Activated B cell treated with CpG ODN at 0.5 μM for 24 hours (primary cell): ENCODE measurements at regions not wholly inside any gene's neighbourhood (a gene's known extent, or its start where the extent isn't known, plus 50 kb on each side); places are given as distances from the start of the nearest gene placed in this dataset.

ENCODE experiments used
- ATAC-seq: fragments of 200-7000 bp; cut with Tn5 transposase; one replicate; pipeline ENCODE4 v1.10.0; 2021; ENCODE audit warnings: low read depth, mild to moderate bottlenecking, moderate library complexity
- CTCF ChIA-PET: fragments of 350-600 bp; sonication (Branson Sonifier 250); formaldehyde crosslinking; loops from one replicate; lab custom pipeline; 2021; ENCODE audit warnings: antibody characterized with exemption; lab: Charles Lee
- POLR2A ChIA-PET: fragments of 350-600 bp; sonication (Branson Sonifier 250); formaldehyde crosslinking; loops from one replicate; lab custom pipeline; 2021; ENCODE audit warnings: antibody characterized with exemption; lab: Charles Lee
- DNase-seq: peaks from one replicate; pipeline ENCODE4 v3.0.0; 2022
- H3K27ac Mint-ChIP-seq: one replicate; pipeline ENCODE4 v1.8.0; 2020; ENCODE audit warnings: mixed read lengths
- H3K27me3 Mint-ChIP-seq: one replicate; pipeline ENCODE4 v1.8.0; 2021; ENCODE audit warnings: mixed read lengths
- H3K36me3 Mint-ChIP-seq: one replicate; pipeline ENCODE4 v1.8.0; 2021; ENCODE audit warnings: low read depth, mixed read lengths
- H3K4me1 Mint-ChIP-seq: one replicate; pipeline ENCODE4 v1.8.0; 2021; ENCODE audit warnings: mixed read lengths
- H3K4me3 Mint-ChIP-seq: one replicate; pipeline ENCODE4 v1.8.0; 2020; ENCODE audit warnings: mild to moderate bottlenecking, mixed read lengths
- H3K9me3 Mint-ChIP-seq: one replicate; pipeline ENCODE4 v1.8.0; 2020; ENCODE audit warnings: mixed read lengths
- intact Hi-C: fragments of 100-400 bp; cut with micrococcal nuclease; formaldehyde crosslinking; loops from one replicate; pipeline ENCODE4 v1.15.1; 2024
- TF ChIP-seq, protein P1 (sequence below): fragments of 200-600 bp; IDR thresholded peaks from one replicate; pipeline ENCODE4 v1.8.0; 2022; ENCODE audit warnings: antibody characterized with exemption, mild to moderate bottlenecking

GRCh38 chr4:153950100-153950979 lies 161.5 kb upstream of the SFRP2 start:
- H3K4me1 Mint-ChIP-seq: no peaks in the 10 kb centered on the region
- no peak for ATAC-seq
- no peak for DNase-seq
- H3K4me3 Mint-ChIP-seq: no peak overlapping the region
- POLR2A ChIA-PET: no interaction called here
- no peaks in the 10 kb centered on the region for H3K36me3 Mint-ChIP-seq
- TF ChIP-seq, protein P1, sequence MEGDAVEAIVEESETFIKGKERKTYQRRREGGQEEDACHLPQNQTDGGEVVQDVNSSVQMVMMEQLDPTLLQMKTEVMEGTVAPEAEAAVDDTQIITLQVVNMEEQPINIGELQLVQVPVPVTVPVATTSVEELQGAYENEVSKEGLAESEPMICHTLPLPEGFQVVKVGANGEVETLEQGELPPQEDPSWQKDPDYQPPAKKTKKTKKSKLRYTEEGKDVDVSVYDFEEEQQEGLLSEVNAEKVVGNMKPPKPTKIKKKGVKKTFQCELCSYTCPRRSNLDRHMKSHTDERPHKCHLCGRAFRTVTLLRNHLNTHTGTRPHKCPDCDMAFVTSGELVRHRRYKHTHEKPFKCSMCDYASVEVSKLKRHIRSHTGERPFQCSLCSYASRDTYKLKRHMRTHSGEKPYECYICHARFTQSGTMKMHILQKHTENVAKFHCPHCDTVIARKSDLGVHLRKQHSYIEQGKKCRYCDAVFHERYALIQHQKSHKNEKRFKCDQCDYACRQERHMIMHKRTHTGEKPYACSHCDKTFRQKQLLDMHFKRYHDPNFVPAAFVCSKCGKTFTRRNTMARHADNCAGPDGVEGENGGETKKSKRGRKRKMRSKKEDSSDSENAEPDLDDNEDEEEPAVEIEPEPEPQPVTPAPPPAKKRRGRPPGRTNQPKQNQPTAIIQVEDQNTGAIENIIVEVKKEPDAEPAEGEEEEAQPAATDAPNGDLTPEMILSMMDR: no peak
- no peak overlapping the region for H3K27ac Mint-ChIP-seq
- intact Hi-C loops: no loop called here
- H3K9me3 Mint-ChIP-seq: peaks cover 4% of the 10 kb centered on the region
- H3K27me3 Mint-ChIP-seq: peaks cover 7% of the 10 kb centered on the region
- CTCF ChIA-PET: no interaction called here

- Mint-ChIP-seq H3K4me3 (no peak overlapping the region), H3K9me3 (peaks cover 4% of the 10 kb centered on the region), H3K4me1 (no peaks in the 10 kb centered on the region), H3K27ac (no peak overlapping the region), H3K36me3 (no peaks in the 10 kb centered on the region), H3K27me3 (peaks cover 3% of the 10 kb centered on the region)
- no peak for DNase-seq
- ChIA-PET POLR2A (no interaction called here), CTCF (no interaction called here)
- TF ChIP-seq, protein P1: no peak
- no peak for ATAC-seq
- intact Hi-C loops: no loop called here
Measured at GRCh38 chr4:153948041-153948440, 159.2 kb upstream of the SFRP2 start.

GRCh38 chr4:153947124-153947523 lies 158.2 kb upstream of the SFRP2 start:
- intact Hi-C loops: no loop called here
- Mint-ChIP-seq H3K27ac (no peak overlapping the region), H3K4me1 (no peaks in the 10 kb centered on the region), H3K36me3 (no peaks in the 10 kb centered on the region), H3K27me3 (peaks cover 3% of the 10 kb centered on the region), H3K9me3 (peaks cover 4% of the 10 kb centered on the region), H3K4me3 (no peak overlapping the region)
- TF ChIP-seq, protein P1: no peak
- ChIA-PET POLR2A (no interaction called here), CTCF (no interaction called here)
- ATAC-seq (no peak), DNase-seq (no peak)

DNA sequence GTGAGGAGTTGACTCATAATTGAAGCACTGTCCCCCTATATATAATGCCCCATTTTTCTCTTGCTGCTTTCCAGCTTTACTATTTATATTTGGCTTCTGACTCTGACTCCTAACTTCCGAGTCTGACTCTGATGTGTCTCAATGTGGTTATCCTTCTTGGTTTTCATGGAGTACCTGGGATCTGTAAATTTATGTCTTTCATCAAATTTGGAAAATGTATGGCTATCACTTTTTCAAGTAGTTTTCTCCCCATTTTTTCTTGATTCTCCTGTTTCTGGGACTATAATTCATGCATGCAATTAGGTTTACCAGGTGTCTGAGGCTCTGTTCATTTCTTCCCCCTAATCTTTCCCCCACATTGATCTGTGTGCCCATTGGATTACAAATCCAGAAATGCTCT lies 156.8 kb upstream of the SFRP2 start:
- ChIA-PET CTCF (no interaction called here), POLR2A (no interaction called here)
- no peak overlapping the region for H3K27ac Mint-ChIP-seq
- H3K27me3 Mint-ChIP-seq: peaks cover 3% of the 10 kb centered on the region
- H3K4me1 Mint-ChIP-seq: no peaks in the 10 kb centered on the region
- TF ChIP-seq, protein P1: no peak
- no peak for ATAC-seq
- DNase-seq: no peak
- H3K9me3 Mint-ChIP-seq: peaks cover 4% of the 10 kb centered on the region
- no peaks in the 10 kb centered on the region for H3K36me3 Mint-ChIP-seq
- no peak overlapping the region for H3K4me3 Mint-ChIP-seq
- intact Hi-C loops: no loop called here

- ChIA-PET POLR2A (no interaction called here), CTCF (no interaction called here)
- intact Hi-C loops: no loop called here
- ATAC-seq (no peak), DNase-seq (no peak)
- Mint-ChIP-seq H3K9me3 (peaks cover 4% of the 10 kb centered on the region), H3K4me3 (no peak overlapping the region), H3K27ac (no peak overlapping the region), H3K4me1 (no peaks in the 10 kb centered on the region), H3K36me3 (no peaks in the 10 kb centered on the region), H3K27me3 (peaks cover 2% of the 10 kb centered on the region)
- TF ChIP-seq, protein P1: no peak
Measured at GRCh38 chr4:153943738-153944415, 155.0 kb upstream of the SFRP2 start.
